DMS153 (cell line): ENCODE measurements at regions not wholly inside any gene's neighbourhood (a gene's known extent, or its start where the extent isn't known, plus 50 kb on each side); places are given as distances from the start of the nearest gene placed in this dataset.
A peak's percentile ranks its signal among the peaks of the same experiment; 100 is the strongest.

Source experiments
- DNase-seq: peaks from one replicate; lab custom pipeline; 2025; lab: John Stamatoyannopoulos, UW

- no peak for DNase-seq
Observed at GRCh38 chr1:234975941-234976860, 152.4 kb downstream of the TOMM20 start.

DNA sequence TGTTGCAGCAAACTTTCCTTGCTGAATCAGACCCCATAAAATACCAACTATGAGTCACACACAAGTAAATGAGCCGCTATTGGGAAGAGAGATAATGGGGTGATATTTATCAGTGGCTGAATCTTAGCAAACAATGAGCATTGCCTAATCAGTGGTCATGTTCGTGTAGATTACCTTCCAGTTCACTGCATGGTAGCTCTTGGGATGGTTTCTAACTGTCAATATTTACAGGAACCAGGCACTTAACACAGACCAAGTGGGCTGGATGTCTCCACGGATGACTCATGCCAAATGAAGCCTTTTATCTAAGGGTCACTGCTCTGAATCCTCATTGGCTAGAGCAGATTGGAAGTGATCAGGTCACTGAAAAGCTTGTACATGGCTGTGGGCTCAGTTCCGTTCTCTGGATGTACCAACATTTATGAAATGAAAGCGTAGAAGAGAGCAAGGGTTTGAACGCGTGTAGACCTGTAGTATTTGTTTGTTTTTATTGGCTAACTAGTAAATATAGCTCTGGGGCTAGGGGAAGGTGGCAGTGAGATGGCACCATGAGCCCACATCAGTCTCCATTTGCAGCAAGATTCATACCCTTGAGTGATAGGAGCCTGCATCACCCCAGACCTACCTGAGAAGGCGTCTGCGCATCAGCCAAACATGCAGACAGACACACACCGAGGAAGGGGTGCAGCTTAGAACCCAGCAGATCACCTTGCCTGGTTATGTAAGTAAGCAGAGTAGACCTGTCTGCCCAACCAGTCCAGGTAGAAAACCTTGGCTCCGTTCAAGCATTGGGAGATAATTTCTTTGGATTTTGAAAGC, 153.3 kb downstream of the TOMM20 start:
- peak; percentile 93 for DNase-seq

DNA sequence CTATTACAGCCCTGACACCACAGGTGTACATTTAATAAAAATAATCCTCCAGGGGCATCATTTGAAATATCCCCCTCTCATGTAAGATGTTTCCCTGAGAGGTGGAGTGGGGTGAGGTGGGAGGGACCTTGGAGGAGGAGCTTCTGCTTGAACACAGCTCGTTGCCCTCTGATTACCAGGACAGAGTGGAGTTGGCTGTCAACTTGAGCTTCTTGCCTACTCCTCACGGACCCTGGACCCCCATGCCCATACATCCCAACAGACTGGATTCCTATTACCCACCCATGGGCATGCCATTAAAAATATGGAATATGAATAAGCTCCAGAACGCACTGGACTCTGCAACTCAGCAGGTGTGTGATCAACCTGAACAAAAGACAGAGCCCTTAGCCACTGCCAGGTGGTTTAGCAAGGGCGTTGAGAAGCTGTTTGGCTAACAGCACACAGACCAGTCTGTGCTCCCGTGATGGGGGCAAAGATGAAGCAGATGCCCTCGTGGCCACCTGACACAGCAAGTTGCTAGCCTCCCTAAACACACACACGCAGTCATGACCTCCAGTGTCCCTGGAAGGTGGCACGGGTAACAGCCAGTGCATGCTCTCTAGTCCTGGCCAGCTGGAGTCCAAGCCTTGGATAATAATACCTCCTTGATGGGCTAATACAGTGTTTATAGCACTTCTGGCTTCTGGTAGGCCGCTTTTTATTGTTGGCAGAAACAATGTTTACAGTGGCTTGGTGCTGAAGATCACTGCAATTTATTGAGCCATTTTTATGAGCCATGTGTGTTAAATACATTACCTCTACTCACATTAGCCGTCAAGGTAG, 155.0 kb downstream of the TOMM20 start:
- peak; percentile 80 for DNase-seq

GRCh38 chr1:234972411-234973191, 156.0 kb downstream of the TOMM20 start:
- no peak for DNase-seq

GRCh38 chr1:234971586-234972297, 156.9 kb downstream of the TOMM20 start:
- no peak for DNase-seq

- DNase-seq: no peak
Observed at GRCh38 chr1:234970731-234971476, 157.7 kb downstream of the TOMM20 start.

DNA sequence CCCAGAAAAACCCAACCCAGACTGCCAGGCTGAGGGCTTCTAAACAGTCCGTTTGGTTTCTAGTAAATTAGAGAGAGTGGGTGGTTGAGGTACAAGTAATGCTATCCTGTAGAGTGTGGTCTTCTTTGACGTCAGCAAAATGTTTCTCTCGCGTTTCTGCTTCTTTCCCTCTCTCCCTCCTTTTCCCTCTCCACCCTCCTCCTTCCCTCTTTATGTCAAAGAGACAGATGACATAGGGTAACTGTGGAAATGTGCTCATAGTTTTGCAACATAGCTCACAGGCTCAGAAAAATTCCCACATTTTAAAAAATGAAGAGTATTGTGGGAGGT, 158.3 kb downstream of the TOMM20 start:
- no peak for DNase-seq

DNA sequence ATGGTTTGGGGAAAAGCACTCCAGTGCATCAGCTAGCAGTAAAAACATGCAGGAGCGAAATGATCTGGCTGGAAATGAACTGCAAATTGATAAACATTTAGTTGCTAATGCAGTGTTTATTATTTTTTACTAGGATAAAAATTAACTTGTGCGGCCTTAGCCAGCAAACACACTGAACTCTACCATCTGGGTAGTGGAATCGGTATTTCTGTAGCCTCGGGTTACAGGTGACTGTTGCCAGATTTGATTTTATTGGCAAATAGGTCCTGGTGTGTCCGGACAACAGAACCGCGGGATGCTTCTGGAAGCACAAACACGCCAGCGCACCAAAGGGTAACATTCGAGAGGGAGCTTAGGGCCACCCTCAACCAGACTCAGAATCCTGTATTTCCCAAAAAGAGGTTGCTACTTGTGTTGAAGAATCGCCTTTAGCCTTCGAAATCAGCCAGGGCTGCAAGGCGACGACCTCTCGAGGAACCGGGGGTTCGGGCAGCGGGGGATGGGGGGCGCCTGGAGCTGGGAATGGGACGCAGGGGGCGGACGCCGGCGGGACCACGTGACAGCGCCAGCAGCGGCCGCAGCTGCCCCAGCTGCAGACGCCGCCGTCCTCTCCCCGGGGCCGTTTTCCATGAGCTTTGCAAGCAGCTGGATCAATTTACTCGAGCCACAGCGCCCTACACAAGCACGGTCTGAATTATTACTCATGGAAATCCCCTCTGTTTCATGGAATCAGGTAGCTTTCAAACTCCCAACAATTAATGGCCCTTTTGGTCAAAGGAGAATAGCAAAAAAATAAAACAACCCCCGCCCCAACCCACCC, 158.8 kb downstream of the TOMM20 start:
- DNase-seq: peak; percentile 46

DNA sequence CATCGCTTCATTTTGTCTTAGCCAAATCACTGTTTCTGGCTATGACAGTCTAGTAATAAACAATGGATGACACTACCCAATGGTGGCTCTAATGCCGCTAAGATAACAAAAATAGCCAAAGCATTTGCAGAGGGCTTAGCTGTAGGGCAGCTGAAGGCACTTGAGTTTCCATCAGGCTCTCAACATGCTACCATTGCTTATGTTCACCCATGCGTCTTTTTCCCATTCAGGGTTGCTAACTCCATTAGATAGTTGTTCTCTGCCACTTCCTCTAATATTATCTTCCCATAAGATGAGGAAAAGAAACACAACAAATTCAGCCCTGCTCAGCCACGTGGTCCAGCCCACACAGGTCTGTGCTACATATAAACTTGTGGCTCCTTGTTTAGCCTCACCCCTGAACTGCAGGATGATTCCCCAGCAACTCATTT, 159.6 kb downstream of the TOMM20 start:
- no peak for DNase-seq

- DNase-seq: no peak
Observed at GRCh38 chr1:234968451-234968850, 160.2 kb downstream of the TOMM20 start.

GRCh38 chr1:234967121-234967520, 161.5 kb downstream of the TOMM20 start:
- DNase-seq: no peak

DNA sequence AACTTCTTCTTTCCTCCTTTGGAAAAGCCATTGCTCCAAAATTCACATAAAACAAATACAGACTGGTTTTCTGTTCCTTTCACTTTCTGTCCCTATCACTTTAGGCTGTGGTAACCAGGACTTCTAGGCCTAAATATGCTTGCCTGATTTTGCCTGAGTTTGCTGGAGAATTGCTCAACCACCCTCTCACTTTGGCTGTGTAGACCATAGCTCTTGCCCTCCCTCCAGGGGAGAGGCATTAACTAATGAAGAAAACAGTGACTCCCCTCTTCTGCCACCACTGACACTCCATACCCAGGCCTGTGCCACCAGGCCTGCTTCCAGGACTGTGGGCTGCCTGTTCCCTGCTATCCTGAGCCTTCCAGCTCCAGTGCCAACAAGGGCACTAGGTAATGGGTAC, 163.5 kb downstream of the TOMM20 start:
- no peak for DNase-seq

- DNase-seq: no peak
Observed at GRCh38 chr1:234963904-234964702, 164.5 kb downstream of the TOMM20 start.

GRCh38 chr1:234963180-234963903, 165.3 kb downstream of the TOMM20 start:
- DNase-seq: no peak

GRCh38 chr1:234962340-234962989, 166.2 kb downstream of the TOMM20 start:
- DNase-seq: no peak

- DNase-seq: no peak
Observed at GRCh38 chr1:234961456-234962339, 166.9 kb downstream of the TOMM20 start.
